CD14-positive monocyte (primary cell): ENCODE measurements at regions not wholly inside any gene's neighbourhood (a gene's known extent, or its start where the extent isn't known, plus 50 kb on each side); places are given as distances from the start of the nearest gene placed in this dataset.

Experiments used
- DNase-seq, 3 donors: peaks; one replicate each; pipeline ENCODE4 v3.0.0-alpha.2; 2011 to 2022
- H2AFZ ChIP-seq: 2 replicates; pipeline ENCODE4 v1.6.0; 2012; ENCODE audit warnings: mild to moderate bottlenecking, low read depth, low read length, inconsistent platforms; ENCODE audit not compliant: insufficient read depth, poor library complexity, severe bottlenecking
- H3K27ac ChIP-seq, 2 donors: 1 replicate in 1 of 2; 2 replicates in 1 of 2; pipeline ENCODE4 v1.5.1; 2012 to 2013; ENCODE audit warnings: low read length in 2 of 2, control low read depth in 1 of 2, inconsistent platforms in 1 of 2, low read depth in 1 of 2, mild to moderate bottlenecking in 1 of 2
- H3K27me3 ChIP-seq, 2 donors: one replicate each; pipeline versions ENCODE4 v1.6.0 to v1.6.1; 2011 to 2013; ENCODE audit warnings: low read length in 2 of 2; ENCODE audit not compliant: control insufficient read depth in 2 of 2, insufficient read depth in 2 of 2
- H3K36me3 ChIP-seq, 2 donors: replicated peaks in 1 of 2; 1 replicate in 1 of 2; 2 replicates in 1 of 2; pipeline versions ENCODE4 v1.5.1 to v1.6.1; 2012 to 2013; ENCODE audit warnings: low read length in 2 of 2, control low read depth in 1 of 2, inconsistent platforms in 1 of 2, mild to moderate bottlenecking in 1 of 2; ENCODE audit not compliant: insufficient read depth in 2 of 2, control insufficient read depth in 1 of 2
- H3K4me1 ChIP-seq, 2 donors: 1 replicate in 1 of 2; 2 replicates in 1 of 2; pipeline versions ENCODE4 v1.5.1 to v1.6.1; 2012 to 2013; ENCODE audit warnings: low read length in 2 of 2, control low read depth in 1 of 2, inconsistent platforms in 1 of 2, mild to moderate bottlenecking in 1 of 2, moderate library complexity in 1 of 2; ENCODE audit not compliant: insufficient read depth in 2 of 2, control insufficient read depth in 1 of 2
- H3K4me2 ChIP-seq: replicated peaks from 2 replicates; pipeline ENCODE3; 2012; ENCODE audit warnings: low read length, moderate library complexity, mild to moderate bottlenecking; ENCODE audit not compliant: poor library complexity, severe bottlenecking; ENCODE audit errors: extremely low read depth
- H3K4me3 ChIP-seq, 3 experiments: fragments of 200-600 bp in 1 of 3; sonication (generic) in 1 of 3; replicated peaks in 1 of 3; 1 replicate in 2 of 3; 2 replicates in 1 of 3; pipeline ENCODE4 v1.5.1; 2011 to 2013; ENCODE audit warnings: low read length in 3 of 3, mild to moderate bottlenecking in 3 of 3, control low read depth in 2 of 3, low read depth in 2 of 3, inconsistent platforms in 1 of 3, moderate library complexity in 1 of 3
- H3K79me2 ChIP-seq: 2 replicates; pipeline ENCODE4 v1.6.0; 2012; ENCODE audit warnings: mild to moderate bottlenecking, control low read depth, inconsistent platforms, low read length, moderate library complexity; ENCODE audit not compliant: insufficient read depth
- H3K9ac ChIP-seq: 2 replicates; pipeline ENCODE4 v1.6.0; 2017; ENCODE audit warnings: low read length, mild to moderate bottlenecking; ENCODE audit not compliant: insufficient read depth, poor library complexity, severe bottlenecking
- H3K9me3 ChIP-seq, 2 donors: replicated peaks in 1 of 2; 1 replicate in 1 of 2; 2 replicates in 1 of 2; pipeline versions ENCODE4 v1.5.1 to v1.6.1; 2012 to 2013; ENCODE audit warnings: low read length in 2 of 2, control low read depth in 1 of 2; ENCODE audit not compliant: control insufficient read depth in 1 of 2, insufficient read depth in 1 of 2
- H4K20me1 ChIP-seq: 2 replicates; pipeline ENCODE4 v1.6.0; 2012; ENCODE audit warnings: mild to moderate bottlenecking, low read length, control low read depth, moderate library complexity; ENCODE audit not compliant: insufficient read depth
- H3K27ac Mint-ChIP-seq, 7 donors: one replicate each; pipeline ENCODE4 v1.8.0; 2020; ENCODE audit warnings: mild to moderate bottlenecking in 7 of 7, mixed read lengths in 7 of 7, moderate library complexity in 6 of 7, inconsistent platforms in 2 of 7
- H3K27me3 Mint-ChIP-seq, 3 donors: one replicate each; pipeline ENCODE4 v1.8.0; 2021 to 2022; ENCODE audit warnings: low read depth in 3 of 3, mild to moderate bottlenecking in 3 of 3, mixed read lengths in 3 of 3, moderate library complexity in 3 of 3, inconsistent platforms in 1 of 3
- H3K36me3 Mint-ChIP-seq, 2 donors: one replicate each; pipeline ENCODE4 v1.8.0; 2020; ENCODE audit warnings: mixed read lengths in 2 of 2, inconsistent platforms in 1 of 2, mild to moderate bottlenecking in 1 of 2
- H3K4me1 Mint-ChIP-seq: one replicate; pipeline ENCODE4 v1.8.0; 2020; ENCODE audit warnings: mild to moderate bottlenecking, mixed read lengths
- H3K4me3 Mint-ChIP-seq, 2 donors: one replicate each; pipeline ENCODE4 v1.8.0; 2020; ENCODE audit warnings: mild to moderate bottlenecking in 2 of 2, mixed read lengths in 2 of 2, moderate library complexity in 1 of 2
- H3K9me3 Mint-ChIP-seq, 7 donors: one replicate each; pipeline ENCODE4 v1.8.0; 2020 to 2022; ENCODE audit warnings: mixed read lengths in 7 of 7, mild to moderate bottlenecking in 6 of 7, moderate library complexity in 6 of 7, inconsistent platforms in 2 of 7
- CTCF ChIP-seq: fragments of 200-600 bp; IDR thresholded peaks from one replicate; pipeline ENCODE4 v1.8.0; 2022; ENCODE audit warnings: antibody characterized with exemption, mild to moderate bottlenecking
- WGBS: methylation state at CpG from one replicate; pipeline ENCODE4 v1.1.5; 2013; ENCODE audit warnings: missing lambda C conversion rate; ENCODE audit not compliant: insufficient coverage; 5-methylcytosine and 5-hydroxymethylcytosine counted together
- intact Hi-C, 2 donors: fragments of 100-400 bp; cut with micrococcal nuclease; formaldehyde crosslinking; loops; one replicate each; pipeline versions ENCODE4 v1.15.0 to v1.15.1; 2023

- no peak for TF ChIP-seq CTCF
- no peak overlapping the region for H2AFZ ChIP-seq
- no peak for DNase-seq
- H3K9me3 Mint-ChIP-seq, result peaks cover 0 to 3% (median 0%) of the 10 kb centered on the region in 7 donors
- H3K4me2 ChIP-seq, result no peak overlapping the region
- H3K36me3 ChIP-seq, result no peaks in the 10 kb centered on the region
- no peaks in the 10 kb centered on the region for H3K79me2 ChIP-seq
- H3K27me3 ChIP-seq, result no peaks in the 10 kb centered on the region
- H3K4me3 Mint-ChIP-seq, result no peak overlapping the region
- H3K27me3 Mint-ChIP-seq, result peaks cover 2% of the 10 kb centered on the region in 3 donors
- no peaks in the 10 kb centered on the region for H3K36me3 Mint-ChIP-seq
- no peak overlapping the region for H3K4me3 ChIP-seq
- no peak overlapping the region for H3K9ac ChIP-seq
- no peak overlapping the region for H3K27ac ChIP-seq
- H3K9me3 ChIP-seq, result no peaks in the 10 kb centered on the region
- H3K27ac Mint-ChIP-seq, result no peak overlapping the region
- H4K20me1 ChIP-seq, result no peaks in the 10 kb centered on the region
- H3K4me1 ChIP-seq, result peaks cover 7 to 8% of the 10 kb centered on the region in 2 donors
- intact Hi-C loops, result no loop called here
- peaks cover 14% of the 10 kb centered on the region for H3K4me1 Mint-ChIP-seq
Measured at GRCh38 chr20:11352041-11352440, 565.7 kb upstream of the BTBD3 start.

GRCh38 chr20:11354846-11355245 is 562.8 kb upstream of the BTBD3 start:
- H3K36me3 Mint-ChIP-seq, result no peaks in the 10 kb centered on the region
- H3K9me3 Mint-ChIP-seq, result peaks cover 0 to 3% (median under 1%) of the 10 kb centered on the region in 7 donors
- H3K27ac ChIP-seq, result no peak overlapping the region
- H3K4me3 Mint-ChIP-seq, result no peak overlapping the region
- H3K9ac ChIP-seq, result no peak overlapping the region
- no peaks in the 10 kb centered on the region for H3K36me3 ChIP-seq
- H3K27me3 Mint-ChIP-seq, result peaks cover 2 to 6% (median 2%) of the 10 kb centered on the region in 3 donors
- peaks cover 7 to 8% of the 10 kb centered on the region in 2 donors for H3K4me1 ChIP-seq
- no peaks in the 10 kb centered on the region for H3K9me3 ChIP-seq
- DNase-seq, result no peak
- H3K79me2 ChIP-seq, result no peaks in the 10 kb centered on the region
- no peak overlapping the region for H2AFZ ChIP-seq
- no peaks in the 10 kb centered on the region for H3K27me3 ChIP-seq
- peaks cover 10% of the 10 kb centered on the region for H3K4me1 Mint-ChIP-seq
- no peak for TF ChIP-seq CTCF
- H4K20me1 ChIP-seq, result no peaks in the 10 kb centered on the region
- H3K4me3 ChIP-seq, result no peak overlapping the region
- 78% methylated on average over 1 of the region's 4 CpGs for WGBS
- no peak overlapping the region for H3K4me2 ChIP-seq
- H3K27ac Mint-ChIP-seq, result no peak overlapping the region
- intact Hi-C loops, result no loop called here
